ENCODE measurements at regions not wholly inside any gene's neighbourhood (a gene's known extent, or its start where the extent isn't known, plus 50 kb on each side); places are given as distances from the start of the nearest gene placed in this dataset.

- no peak for DNase-seq (ENCODE audit: low read depth)
- no peak for TF ChIP-seq CTCF (IDR thresholded peaks at IDR 0.05; ENCODE audit: control insufficient read depth, extremely low read depth, insufficient read depth)
Measured at GRCh38 chr13:93172109-93172508, 54.5 kb upstream of the GPC6 start.

GRCh38 chr13:93173654-93174053 lies 53.0 kb upstream of the GPC6 start:
- no peak for TF ChIP-seq CTCF (IDR thresholded peaks at IDR 0.05; ENCODE audit: control insufficient read depth, extremely low read depth, insufficient read depth)
- H3K4me3 ChIP-seq (ENCODE audit: low read depth, low read length) = no peak overlapping the region
- no peak for DNase-seq (ENCODE audit: low read depth)

More at GRCh38 chr13:93172109-93172508, 54.5 kb upstream of the GPC6 start:
- H3K4me3 ChIP-seq (ENCODE audit: low read depth, low read length) = no peak overlapping the region

- no peak for DNase-seq (ENCODE audit: low read depth)
- no peak for TF ChIP-seq CTCF (IDR thresholded peaks at IDR 0.05; ENCODE audit: control insufficient read depth, extremely low read depth, insufficient read depth)
- H3K4me3 ChIP-seq (ENCODE audit: low read depth, low read length) = no peak overlapping the region
Measured at GRCh38 chr13:93174260-93174659, 52.3 kb upstream of the GPC6 start.

Data from LNCaP clone FGC (cell line).